ENCODE measurements at regions not wholly inside any gene's neighbourhood (a gene's known extent, or its start where the extent isn't known, plus 50 kb on each side); places are given as distances from the start of the nearest gene placed in this dataset.
"Not testable (repeated sequence)": the region's sequence is repeated elsewhere in the genome, so short reads cannot be mapped to it uniquely, and the experiment has no call there.

- no peak overlapping the region for H3K4me3 Mint-ChIP-seq (ENCODE audit: low read depth)
- peaks cover 50% of the 10 kb centered on the region for H3K27me3 Mint-ChIP-seq (ENCODE audit: low read depth)
- no peaks in the 10 kb centered on the region for H3K4me1 Mint-ChIP-seq (ENCODE audit: low read depth)
- H3K9me3 Mint-ChIP-seq, result no peaks in the 10 kb centered on the region
- DNase-seq (ENCODE audit: low spot score), result no peak
- H3K36me3 Mint-ChIP-seq (ENCODE audit: low read depth), result no peaks in the 10 kb centered on the region
- intact Hi-C loops (cut with micrococcal nuclease), result no loop called here
- H3K27ac Mint-ChIP-seq, result no peak overlapping the region
Measured at GRCh38 chr17:49898366-49899190, 50.7 kb upstream of the TAC4 start.

- Mint-ChIP-seq H3K9me3 (no peaks in the 10 kb centered on the region), H3K27ac (no peak overlapping the region), H3K4me1 (ENCODE audit: low read depth) (no peaks in the 10 kb centered on the region), H3K27me3 (ENCODE audit: low read depth) (peaks cover 51% of the 10 kb centered on the region), H3K4me3 (ENCODE audit: low read depth) (no peak overlapping the region), H3K36me3 (ENCODE audit: low read depth) (no peaks in the 10 kb centered on the region)
- intact Hi-C loops (cut with micrococcal nuclease), result no loop called here
- DNase-seq (ENCODE audit: low spot score), result no peak
Measured at GRCh38 chr17:49899191-49899485, 51.3 kb upstream of the TAC4 start.

- no peak for DNase-seq (ENCODE audit: low spot score)
- H3K27me3 Mint-ChIP-seq (ENCODE audit: low read depth), result peaks cover 53% of the 10 kb centered on the region
- H3K4me3 Mint-ChIP-seq (ENCODE audit: low read depth), result no peak overlapping the region
- no peak overlapping the region for H3K27ac Mint-ChIP-seq
- intact Hi-C loops (cut with micrococcal nuclease), result no loop called here
- no peaks in the 10 kb centered on the region for H3K9me3 Mint-ChIP-seq
- no peaks in the 10 kb centered on the region for H3K36me3 Mint-ChIP-seq (ENCODE audit: low read depth)
- no peaks in the 10 kb centered on the region for H3K4me1 Mint-ChIP-seq (ENCODE audit: low read depth)
Measured at GRCh38 chr17:49899588-49899987, 51.7 kb upstream of the TAC4 start.

- intact Hi-C loops (cut with micrococcal nuclease); H3K4me3 Mint-ChIP-seq (ENCODE audit: low read depth): not testable (repeated sequence)
Measured at GRCh38 chr17:49900801-49901200, 52.9 kb upstream of the TAC4 start.

GRCh38 chr17:49901460-49902331, 53.8 kb upstream of the TAC4 start:
- Mint-ChIP-seq H3K4me3 (ENCODE audit: low read depth) (no peak overlapping the region), H3K36me3 (ENCODE audit: low read depth) (no peaks in the 10 kb centered on the region), H3K27me3 (ENCODE audit: low read depth) (peaks cover 58% of the 10 kb centered on the region), H3K9me3 (no peaks in the 10 kb centered on the region), H3K27ac (no peak overlapping the region), H3K4me1 (ENCODE audit: low read depth) (no peaks in the 10 kb centered on the region)
- intact Hi-C loops (cut with micrococcal nuclease), result no loop called here
- no peak for DNase-seq (ENCODE audit: low spot score)

More at GRCh38 chr17:49900801-49901200, 52.9 kb upstream of the TAC4 start:
- H3K36me3 Mint-ChIP-seq (ENCODE audit: low read depth); H3K4me1 Mint-ChIP-seq (ENCODE audit: low read depth); H3K27ac Mint-ChIP-seq; H3K9me3 Mint-ChIP-seq; DNase-seq (ENCODE audit: low spot score): not testable (repeated sequence)
- peaks cover 57% of the 10 kb centered on the region for H3K27me3 Mint-ChIP-seq (ENCODE audit: low read depth)

GRCh38 chr17:49903523-49903922, 55.7 kb upstream of the TAC4 start:
- DNase-seq (ENCODE audit: low spot score), result no peak
- Mint-ChIP-seq H3K4me3 (ENCODE audit: low read depth) (no peak overlapping the region), H3K27ac (no peak overlapping the region), H3K9me3 (no peaks in the 10 kb centered on the region), H3K36me3 (ENCODE audit: low read depth) (no peaks in the 10 kb centered on the region), H3K4me1 (ENCODE audit: low read depth) (no peaks in the 10 kb centered on the region), H3K27me3 (ENCODE audit: low read depth) (peaks cover 68% of the 10 kb centered on the region)
- intact Hi-C loops (cut with micrococcal nuclease), result no loop called here

GRCh38 chr17:49904893-49905292, 57.0 kb upstream of the TAC4 start:
- Mint-ChIP-seq H3K4me1 (ENCODE audit: low read depth) (no peaks in the 10 kb centered on the region), H3K9me3 (no peaks in the 10 kb centered on the region), H3K27me3 (ENCODE audit: low read depth) (peaks cover 78% of the 10 kb centered on the region), H3K27ac (no peak overlapping the region), H3K4me3 (ENCODE audit: low read depth) (no peak overlapping the region), H3K36me3 (ENCODE audit: low read depth) (no peaks in the 10 kb centered on the region)
- intact Hi-C loops (cut with micrococcal nuclease), result no loop called here
- no peak for DNase-seq (ENCODE audit: low spot score)

GRCh38 chr17:49906531-49907136, 58.8 kb upstream of the TAC4 start:
- peaks cover 78% of the 10 kb centered on the region for H3K27me3 Mint-ChIP-seq (ENCODE audit: low read depth)
- no peaks in the 10 kb centered on the region for H3K9me3 Mint-ChIP-seq
- H3K36me3 Mint-ChIP-seq (ENCODE audit: low read depth), result no peaks in the 10 kb centered on the region
- peaks cover 5% of the 10 kb centered on the region for H3K4me1 Mint-ChIP-seq (ENCODE audit: low read depth)
- H3K27ac Mint-ChIP-seq, result no peak overlapping the region
- no peak for DNase-seq (ENCODE audit: low spot score)
- no peak overlapping the region for H3K4me3 Mint-ChIP-seq (ENCODE audit: low read depth)
- intact Hi-C loops (cut with micrococcal nuclease), result no loop called here

- Mint-ChIP-seq H3K4me3 (ENCODE audit: low read depth) (no peak overlapping the region), H3K27me3 (ENCODE audit: low read depth) (peaks cover 80% of the 10 kb centered on the region), H3K9me3 (no peaks in the 10 kb centered on the region), H3K4me1 (ENCODE audit: low read depth) (peaks cover 5% of the 10 kb centered on the region), H3K27ac (no peak overlapping the region), H3K36me3 (ENCODE audit: low read depth) (no peaks in the 10 kb centered on the region)
- no peak for DNase-seq (ENCODE audit: low spot score)
- intact Hi-C loops (cut with micrococcal nuclease), result no loop called here
Measured at GRCh38 chr17:49907279-49907678, 59.4 kb upstream of the TAC4 start.

- Mint-ChIP-seq H3K4me3 (ENCODE audit: low read depth) (no peak overlapping the region), H3K27ac (no peak overlapping the region), H3K27me3 (ENCODE audit: low read depth) (peaks cover 70% of the 10 kb centered on the region), H3K9me3 (no peaks in the 10 kb centered on the region), H3K36me3 (ENCODE audit: low read depth) (no peaks in the 10 kb centered on the region), H3K4me1 (ENCODE audit: low read depth) (peaks cover 5% of the 10 kb centered on the region)
- DNase-seq (ENCODE audit: low spot score), result no peak
- intact Hi-C loops (cut with micrococcal nuclease), result no loop called here
Measured at GRCh38 chr17:49908782-49909714, 59.9 kb upstream of the DLX4 start.

GRCh38 chr17:49910094-49910857, 58.7 kb upstream of the DLX4 start:
- peak overlapping the region; percentile 64 for H3K4me3 Mint-ChIP-seq (ENCODE audit: low read depth)
- DNase-seq (ENCODE audit: low spot score), result no peak
- H3K36me3 Mint-ChIP-seq (ENCODE audit: low read depth), result no peaks in the 10 kb centered on the region
- intact Hi-C loops (cut with micrococcal nuclease), result no loop called here
- no peak overlapping the region for H3K27ac Mint-ChIP-seq
- H3K9me3 Mint-ChIP-seq, result no peaks in the 10 kb centered on the region
- peaks cover 5% of the 10 kb centered on the region for H3K4me1 Mint-ChIP-seq (ENCODE audit: low read depth)
- peaks cover 62% of the 10 kb centered on the region for H3K27me3 Mint-ChIP-seq (ENCODE audit: low read depth)

- Mint-ChIP-seq H3K4me3 (ENCODE audit: low read depth) (no peak overlapping the region), H3K27ac (no peak overlapping the region), H3K36me3 (ENCODE audit: low read depth) (no peaks in the 10 kb centered on the region), H3K27me3 (ENCODE audit: low read depth) (peaks cover 64% of the 10 kb centered on the region), H3K4me1 (ENCODE audit: low read depth) (peaks cover 5% of the 10 kb centered on the region), H3K9me3 (no peaks in the 10 kb centered on the region)
- DNase-seq (ENCODE audit: low spot score), result no peak
- intact Hi-C loops (cut with micrococcal nuclease), result no loop called here
Measured at GRCh38 chr17:49910858-49911204, 58.2 kb upstream of the DLX4 start.

Data from activated T-helper 2 cell treated with anti-CD3 and anti-CD28 coated beads, Interferon-gamma antibody, Interleukin-2, Interleukin-4, amounts not matched to agents 10 μg/mL and 5 μg/mL and 100 μg/mL, durations not matched to agents 14 hours and 24 hours and 36 hours (primary cell).